Stimulated activated effector memory CD8-positive, alpha-beta T cell treated with anti-CD3 and anti-CD28 coated beads, Interleukin-12 subunit alpha, Interleukin-12 subunit beta, amount 100 ng/mL, for 72 hours (primary cell): ENCODE measurements at regions not wholly inside any gene's neighbourhood (a gene's known extent, or its start where the extent isn't known, plus 50 kb on each side); places are given as distances from the start of the nearest gene placed in this dataset.

Source experiments
- ATAC-seq: fragments of 150-1000 bp; cut with Tn5 transposase; 2 replicates; pipeline ENCODE4 v1.10.0; 2021
- DNase-seq, 2 donors: peaks; one replicate each; pipeline ENCODE4 v3.0.0; 2021 to 2022; ENCODE audit warnings: low spot score in 2 of 2
- H3K27ac Mint-ChIP-seq: one replicate; pipeline ENCODE4 v1.8.0; 2022; ENCODE audit warnings: mild to moderate bottlenecking, mixed read lengths
- H3K36me3 Mint-ChIP-seq: one replicate; pipeline ENCODE4 v1.8.0; 2022; ENCODE audit warnings: mild to moderate bottlenecking, mixed read lengths
- H3K4me1 Mint-ChIP-seq: one replicate; pipeline ENCODE4 v1.8.0; 2022; ENCODE audit warnings: mixed read lengths
- H3K4me3 Mint-ChIP-seq: one replicate; pipeline ENCODE4 v1.8.0; 2022; ENCODE audit warnings: mild to moderate bottlenecking, mixed read lengths
- H3K9me3 Mint-ChIP-seq: one replicate; pipeline ENCODE4 v1.8.0; 2022; ENCODE audit warnings: mixed read lengths

DNA sequence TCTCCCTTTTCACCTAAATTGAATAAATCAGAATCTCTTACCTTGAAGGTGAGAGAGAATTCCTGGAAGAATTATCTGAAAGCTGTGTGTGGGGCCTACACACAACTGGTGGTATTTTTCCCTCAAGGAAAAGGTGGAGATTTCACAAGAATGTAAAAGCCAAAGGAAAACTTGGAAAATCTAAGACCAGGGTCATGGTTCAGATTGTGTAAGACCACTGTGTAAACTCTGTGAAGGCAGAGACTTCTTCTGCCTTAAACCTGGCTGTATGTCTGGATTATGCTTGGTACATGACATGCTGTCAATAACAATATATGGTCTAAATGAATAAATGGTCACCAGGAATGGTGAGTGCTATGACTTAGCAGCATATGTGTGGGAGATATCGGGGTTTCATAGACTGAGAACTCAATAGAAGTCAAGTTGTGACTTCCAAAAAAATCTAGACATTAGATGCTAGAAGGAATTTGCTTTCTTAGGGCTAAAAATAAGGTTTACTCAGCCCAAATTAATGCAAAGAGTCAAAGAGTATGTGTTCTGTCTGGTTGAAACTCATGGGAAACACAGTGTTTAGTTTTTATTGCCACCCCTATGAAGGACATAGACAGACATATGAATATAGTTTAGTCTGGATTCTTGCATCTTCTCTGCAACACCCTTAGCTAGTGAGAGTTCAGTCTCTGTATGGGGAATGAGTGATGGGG lies 163.7 kb downstream of the SNAPC1 start:
- no peak overlapping the region for H3K27ac Mint-ChIP-seq
- H3K36me3 Mint-ChIP-seq = no peaks in the 10 kb centered on the region
- no peak for DNase-seq
- ATAC-seq = no peak
- no peaks in the 10 kb centered on the region for H3K4me1 Mint-ChIP-seq
- H3K9me3 Mint-ChIP-seq = no peaks in the 10 kb centered on the region
- no peak overlapping the region for H3K4me3 Mint-ChIP-seq

DNA sequence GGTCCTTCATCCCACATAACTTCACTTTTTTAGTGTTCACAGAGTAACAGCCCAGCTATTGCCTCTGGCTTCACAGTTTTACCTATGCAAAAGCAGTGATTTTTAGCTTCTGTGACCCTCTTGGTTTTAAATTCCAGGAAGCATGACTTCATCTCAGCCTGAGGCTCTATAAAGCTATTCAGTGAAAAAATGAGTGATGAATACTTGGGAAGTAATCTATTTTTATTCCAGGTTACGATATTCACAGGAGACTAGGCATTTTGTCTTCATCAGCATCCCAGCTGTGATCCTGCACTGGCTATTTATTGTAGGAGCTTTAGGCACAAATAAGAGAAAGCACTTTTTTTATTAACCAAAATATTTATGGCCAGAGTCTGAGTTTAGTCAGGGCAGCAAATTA lies 164.8 kb downstream of the SNAPC1 start:
- H3K9me3 Mint-ChIP-seq = no peaks in the 10 kb centered on the region
- no peaks in the 10 kb centered on the region for H3K4me1 Mint-ChIP-seq
- H3K4me3 Mint-ChIP-seq = no peak overlapping the region
- ATAC-seq = no peak
- DNase-seq = no peak
- H3K36me3 Mint-ChIP-seq = no peaks in the 10 kb centered on the region
- H3K27ac Mint-ChIP-seq = no peak overlapping the region

DNA sequence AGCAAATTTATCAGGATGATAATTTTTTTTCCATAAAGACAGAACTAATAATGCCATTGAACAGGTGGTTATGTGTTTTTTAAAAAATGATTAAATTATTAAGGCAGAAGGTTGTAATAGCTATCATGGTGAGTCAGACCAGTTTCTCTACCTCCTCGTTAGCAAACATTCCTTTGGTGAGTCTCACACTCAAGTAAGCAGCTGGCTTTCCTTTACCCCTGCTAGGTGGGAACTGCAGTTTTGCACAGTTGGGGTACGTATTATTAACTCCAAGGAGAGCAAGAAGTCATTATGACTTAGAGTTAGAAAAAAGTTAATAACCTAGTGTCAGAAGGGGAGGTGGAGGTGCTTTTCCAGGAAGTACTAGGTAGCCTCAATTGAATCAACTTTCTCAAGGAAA lies 165.3 kb downstream of the SNAPC1 start:
- no peaks in the 10 kb centered on the region for H3K9me3 Mint-ChIP-seq
- no peaks in the 10 kb centered on the region for H3K36me3 Mint-ChIP-seq
- ATAC-seq (no peak), DNase-seq (no peak)
- no peak overlapping the region for H3K27ac Mint-ChIP-seq
- no peaks in the 10 kb centered on the region for H3K4me1 Mint-ChIP-seq
- H3K4me3 Mint-ChIP-seq = no peak overlapping the region

GRCh38 chr14:61928300-61928699 lies 166.1 kb downstream of the SNAPC1 start:
- no peaks in the 10 kb centered on the region for H3K4me1 Mint-ChIP-seq
- DNase-seq (no peak), ATAC-seq (no peak)
- no peaks in the 10 kb centered on the region for H3K36me3 Mint-ChIP-seq
- H3K27ac Mint-ChIP-seq = no peak overlapping the region
- no peak overlapping the region for H3K4me3 Mint-ChIP-seq
- H3K9me3 Mint-ChIP-seq = no peaks in the 10 kb centered on the region

- no peak for ATAC-seq
- no peak overlapping the region for H3K4me3 Mint-ChIP-seq
- no peak overlapping the region for H3K27ac Mint-ChIP-seq
Observed at GRCh38 chr14:61928701-61929100, 166.5 kb downstream of the SNAPC1 start.

DNA sequence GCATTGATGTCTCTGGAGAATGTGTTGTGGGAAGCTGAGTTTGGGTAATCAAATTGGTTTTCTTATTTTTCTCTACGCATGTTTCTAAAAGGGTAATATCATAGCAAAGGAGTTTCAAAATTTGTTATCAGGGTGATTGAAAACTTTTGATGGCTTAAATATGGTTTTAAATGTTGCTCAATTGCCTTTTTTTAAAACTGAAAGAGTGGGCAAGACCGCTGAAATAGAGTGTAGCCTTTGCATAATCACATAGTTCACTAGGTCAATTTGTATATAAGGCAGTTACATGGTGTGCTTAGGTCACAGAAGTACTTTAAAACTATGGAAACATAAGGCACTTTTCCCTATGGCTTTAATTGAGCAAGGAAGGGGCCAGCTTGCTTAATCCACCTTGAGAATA lies 167.4 kb downstream of the SNAPC1 start:
- Mint-ChIP-seq H3K9me3 (no peaks in the 10 kb centered on the region), H3K27ac (no peak overlapping the region), H3K4me3 (no peak overlapping the region), H3K36me3 (no peaks in the 10 kb centered on the region), H3K4me1 (no peaks in the 10 kb centered on the region)
- ATAC-seq (no peak), DNase-seq (no peak)

More at GRCh38 chr14:61928701-61929100, 166.5 kb downstream of the SNAPC1 start:
- Mint-ChIP-seq H3K36me3 (no peaks in the 10 kb centered on the region), H3K4me1 (no peaks in the 10 kb centered on the region), H3K9me3 (no peaks in the 10 kb centered on the region)
- DNase-seq = no peak

DNA sequence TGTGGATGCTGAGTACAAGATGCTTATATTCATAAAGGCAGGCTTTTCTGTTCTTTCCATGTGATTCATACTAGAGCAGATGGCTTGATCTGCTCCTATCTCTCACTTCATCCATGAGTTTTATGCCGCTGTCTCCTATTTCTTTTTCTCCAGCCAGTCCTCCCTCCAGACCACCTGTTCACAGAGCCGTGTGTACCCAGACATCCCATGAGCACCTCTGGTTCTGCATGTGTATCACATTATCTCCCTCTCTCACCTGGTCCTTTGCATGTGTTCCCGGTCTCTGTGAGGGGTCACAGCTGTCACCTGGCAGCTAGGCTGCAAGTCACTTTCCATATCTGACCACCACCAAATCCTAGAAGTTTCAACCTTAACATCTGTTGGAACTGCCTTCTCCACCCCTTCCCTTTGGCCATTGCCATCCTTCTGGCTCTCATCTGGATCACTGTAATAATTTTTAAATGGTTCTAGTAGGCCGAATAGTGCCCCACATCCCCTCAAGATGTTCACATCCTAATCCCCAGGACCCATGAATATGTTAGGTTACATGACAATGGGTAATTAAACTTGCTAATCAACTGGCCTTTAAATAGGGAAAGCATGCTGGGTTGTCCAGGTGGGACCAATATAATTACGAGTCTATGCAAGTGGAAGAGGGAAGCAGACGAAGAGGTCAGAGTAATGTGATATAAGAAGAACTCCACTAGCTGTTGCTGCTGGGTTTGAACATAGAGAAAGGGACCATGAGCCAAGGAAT lies 168.1 kb downstream of the SNAPC1 start:
- ATAC-seq = no peak
- Mint-ChIP-seq H3K4me1 (no peaks in the 10 kb centered on the region), H3K27ac (no peak overlapping the region), H3K9me3 (no peaks in the 10 kb centered on the region), H3K4me3 (no peak overlapping the region), H3K36me3 (no peaks in the 10 kb centered on the region)
- DNase-seq = no peak

DNA sequence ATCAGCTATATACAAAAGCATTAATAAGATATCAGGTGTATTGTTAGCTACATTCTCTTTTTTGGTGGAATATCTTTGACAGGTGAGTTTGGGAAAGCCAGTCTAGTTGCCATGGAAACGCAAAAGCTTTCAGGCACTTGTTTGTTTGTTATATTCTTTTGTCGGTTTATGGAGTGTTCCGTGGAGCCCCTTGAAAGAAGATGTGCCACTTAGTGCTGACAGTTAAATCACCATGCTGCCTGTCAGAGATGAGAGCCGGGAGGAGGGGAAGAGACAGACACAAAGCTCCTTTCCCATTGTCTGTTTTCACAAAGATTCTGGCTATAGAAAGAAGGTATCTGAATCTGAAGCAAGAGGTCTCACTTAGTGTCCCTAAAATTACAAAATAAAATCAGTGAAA lies 170.8 kb downstream of the SNAPC1 start:
- Mint-ChIP-seq H3K4me3 (no peak overlapping the region), H3K27ac (no peak overlapping the region), H3K9me3 (no peaks in the 10 kb centered on the region), H3K4me1 (no peaks in the 10 kb centered on the region), H3K36me3 (no peaks in the 10 kb centered on the region)
- DNase-seq = no peak
- ATAC-seq = no peak

DNA sequence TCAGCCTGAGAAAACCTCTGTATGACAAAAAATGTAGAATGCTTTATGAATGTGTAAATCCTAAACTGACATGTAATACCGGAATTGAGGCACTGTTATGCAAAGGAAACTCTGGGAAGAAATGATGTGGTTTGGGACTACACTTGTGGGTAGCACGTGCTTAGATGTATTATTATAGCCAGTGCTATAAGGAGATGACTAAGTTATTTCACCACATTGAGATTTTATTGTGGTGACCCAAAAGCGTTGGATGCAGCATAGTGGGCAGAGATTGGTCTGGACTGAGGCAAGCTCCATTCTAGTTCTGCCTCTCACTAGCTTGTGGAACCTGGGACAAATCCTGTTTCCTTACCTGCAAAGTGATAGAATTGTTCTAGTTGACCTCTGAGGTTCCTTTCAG lies 172.2 kb downstream of the SNAPC1 start:
- DNase-seq = peak in 1 of 2 donors; percentile 52

GRCh38 chr14:61939776-61940175 lies 177.6 kb downstream of the SNAPC1 start:
- H3K27ac Mint-ChIP-seq = no peak overlapping the region
- no peaks in the 10 kb centered on the region for H3K36me3 Mint-ChIP-seq
- DNase-seq (no peak), ATAC-seq (no peak)
- H3K4me3 Mint-ChIP-seq = no peak overlapping the region
- no peaks in the 10 kb centered on the region for H3K9me3 Mint-ChIP-seq
- H3K4me1 Mint-ChIP-seq = no peaks in the 10 kb centered on the region

More for the DNA sequence above, 172.2 kb downstream of the SNAPC1 start:
- ATAC-seq = peak; percentile 86
- no peak overlapping the region for H3K4me3 Mint-ChIP-seq
- H3K4me1 Mint-ChIP-seq = no peaks in the 10 kb centered on the region
- no peaks in the 10 kb centered on the region for H3K36me3 Mint-ChIP-seq
- H3K9me3 Mint-ChIP-seq = no peaks in the 10 kb centered on the region
- no peak overlapping the region for H3K27ac Mint-ChIP-seq

GRCh38 chr14:61940666-61941420 lies 178.6 kb downstream of the SNAPC1 start:
- ATAC-seq (no peak), DNase-seq (no peak)
- Mint-ChIP-seq H3K9me3 (no peaks in the 10 kb centered on the region), H3K4me1 (no peaks in the 10 kb centered on the region), H3K36me3 (no peaks in the 10 kb centered on the region), H3K27ac (no peak overlapping the region), H3K4me3 (no peak overlapping the region)

DNA sequence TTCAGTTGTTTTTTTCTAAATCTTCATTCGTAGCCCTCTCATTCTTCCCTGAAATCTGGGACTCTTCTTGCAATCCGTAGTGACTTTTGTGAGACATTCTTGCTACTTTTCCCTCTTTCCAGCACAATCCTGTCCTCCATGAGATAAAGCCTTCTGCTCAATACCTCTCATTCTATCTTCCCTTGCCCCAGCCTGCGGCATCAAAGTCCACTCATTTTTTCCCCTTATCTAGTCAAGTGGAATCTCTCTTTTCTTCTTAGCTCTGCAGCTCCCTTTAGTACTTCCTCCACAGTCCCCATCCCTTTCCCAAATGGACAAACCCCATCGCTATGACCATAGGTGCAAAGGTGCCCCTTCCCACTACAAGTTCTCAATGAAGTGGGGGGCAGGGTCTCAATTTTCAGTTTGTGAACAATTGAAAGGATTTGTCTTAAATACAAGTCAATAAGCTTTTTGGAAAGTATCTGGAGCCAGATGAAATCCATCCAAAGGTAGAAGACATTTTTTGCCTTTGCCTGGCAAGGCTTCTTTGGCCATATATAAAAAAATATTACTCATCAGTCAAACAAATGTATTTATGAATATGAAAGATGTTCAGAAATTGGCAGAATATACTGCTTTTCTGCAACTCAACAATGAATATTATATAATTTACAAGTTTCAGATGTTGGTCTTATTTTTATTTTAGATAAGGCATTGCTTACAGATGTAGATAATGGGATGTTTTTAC lies 179.4 kb downstream of the SNAPC1 start:
- ATAC-seq (no peak), DNase-seq (no peak)
- no peaks in the 10 kb centered on the region for H3K4me1 Mint-ChIP-seq
- H3K9me3 Mint-ChIP-seq = no peaks in the 10 kb centered on the region
- H3K36me3 Mint-ChIP-seq = no peaks in the 10 kb centered on the region
- H3K4me3 Mint-ChIP-seq = no peak overlapping the region
- no peak overlapping the region for H3K27ac Mint-ChIP-seq

DNA sequence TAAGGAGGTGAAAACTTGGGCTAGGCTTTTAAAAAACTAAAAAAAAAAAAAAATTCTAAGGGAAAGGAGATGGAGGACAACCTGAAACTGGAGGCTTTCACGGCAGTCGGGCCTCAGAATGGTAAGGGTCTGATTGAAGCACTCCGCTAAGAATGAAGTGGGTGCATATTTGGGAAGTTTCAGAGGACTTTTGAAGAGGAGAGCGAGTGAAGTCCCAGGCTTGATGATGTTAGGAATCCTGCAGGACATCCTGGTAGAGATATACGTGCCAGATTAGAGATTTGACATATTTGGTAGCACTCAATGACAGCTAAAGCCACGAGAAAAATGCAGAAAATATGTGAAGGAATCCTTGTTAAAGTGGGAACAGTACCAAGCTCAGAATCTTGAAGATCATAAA lies 186.2 kb downstream of the SNAPC1 start:
- DNase-seq = no peak
- ATAC-seq = no peak
- Mint-ChIP-seq H3K9me3 (no peaks in the 10 kb centered on the region), H3K36me3 (no peaks in the 10 kb centered on the region), H3K27ac (no peak overlapping the region), H3K4me3 (no peak overlapping the region), H3K4me1 (no peaks in the 10 kb centered on the region)

DNA sequence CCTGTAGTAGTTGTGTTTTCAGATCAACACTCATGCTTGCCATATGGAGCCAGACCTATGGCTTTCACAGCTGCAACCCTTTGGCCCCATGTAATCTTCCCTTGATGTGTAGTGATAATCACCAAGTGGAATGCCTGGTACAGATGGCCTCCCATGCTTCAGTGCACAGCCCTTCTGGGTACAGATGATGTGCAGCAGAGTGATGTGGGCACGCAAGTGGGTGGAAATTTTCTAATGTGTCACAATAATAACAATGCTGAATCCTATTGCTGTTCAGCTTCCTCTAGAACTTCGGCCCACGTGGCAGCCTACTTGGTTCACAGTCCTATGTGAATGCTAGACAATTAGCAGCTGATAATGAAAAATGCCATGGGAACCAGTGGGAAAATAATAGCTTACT lies 188.1 kb downstream of the SNAPC1 start:
- Mint-ChIP-seq H3K4me3 (no peak overlapping the region), H3K9me3 (no peaks in the 10 kb centered on the region), H3K27ac (no peak overlapping the region), H3K4me1 (no peaks in the 10 kb centered on the region), H3K36me3 (no peaks in the 10 kb centered on the region)
- DNase-seq (no peak), ATAC-seq (no peak)

- Mint-ChIP-seq H3K4me3 (no peak overlapping the region), H3K4me1 (no peaks in the 10 kb centered on the region), H3K36me3 (no peaks in the 10 kb centered on the region), H3K9me3 (peaks cover 3% of the 10 kb centered on the region), H3K27ac (no peak overlapping the region)
- DNase-seq (no peak), ATAC-seq (no peak)
Observed at GRCh38 chr14:61953602-61954001, 191.4 kb downstream of the SNAPC1 start.
